PFSK-1 (cell line): ENCODE measurements at regions not wholly inside any gene's neighbourhood (a gene's known extent, or its start where the extent isn't known, plus 50 kb on each side); places are given as distances from the start of the nearest gene placed in this dataset.

ENCODE experiments used
- FOXP2 ChIP-seq: optimal IDR thresholded peaks from 2 replicates; pipeline ENCODE3; 2011; ENCODE audit warnings: borderline replicate concordance, control low read depth, inconsistent platforms; ENCODE audit not compliant: insufficient read depth; ENCODE audit errors: extremely low read length, extremely low read depth
- POLR2AphosphoS5 ChIP-seq: IDR thresholded peaks from 2 replicates; pipeline ENCODE4 v1.6.1; 2012; ENCODE audit warnings: low read depth, mild to moderate bottlenecking, control low read depth, low read length, moderate library complexity
- REST ChIP-seq, 2 experiments: IDR thresholded peaks; 2 replicates each; pipeline versions ENCODE4 v1.6.1 to v1.8.0; 2011 to 2012; ENCODE audit warnings: low read depth in 2 of 2, low read length in 2 of 2, control low read depth in 1 of 2, inconsistent platforms in 1 of 2, mild to moderate bottlenecking in 1 of 2, moderate library complexity in 1 of 2; ENCODE audit not compliant: insufficient read depth in 1 of 2
- SIN3A ChIP-seq: IDR thresholded peaks from 2 replicates; pipeline ENCODE4 v1.6.1; 2012; ENCODE audit warnings: mild to moderate bottlenecking, low read length, moderate library complexity, borderline replicate concordance; ENCODE audit not compliant: insufficient read depth
- TAF1 ChIP-seq: IDR thresholded peaks from 2 replicates; pipeline ENCODE4 v1.6.1; 2012; ENCODE audit warnings: low read length, control low read depth, borderline replicate concordance; ENCODE audit not compliant: insufficient read depth

GRCh38 chr5:174328631-174329299, 283.3 kb downstream of the NSG2 start:
- no peak for TF ChIP-seq POLR2AphosphoS5
- TF ChIP-seq REST (IDR thresholded peaks at IDR 0.05; ENCODE audit: insufficient read depth in 1 of 2, low read depth in 2 of 2, low read length in 2 of 2), result no peak
- no peak for TF ChIP-seq SIN3A
- TF ChIP-seq FOXP2, result no peak
- TF ChIP-seq TAF1, result no peak
